GM19463 (cell line): ENCODE measurements at regions not wholly inside any gene's neighbourhood (a gene's known extent, or its start where the extent isn't known, plus 50 kb on each side); places are given as distances from the start of the nearest gene placed in this dataset.
A peak's percentile ranks its signal among the peaks of the same experiment; 100 is the strongest.

Experiments used
- ATAC-seq: cut with Tn5 transposase; IDR thresholded peaks from one replicate; pipeline ENCODE4 v1.9.1; 2021; ENCODE audit warnings: mild to moderate bottlenecking, moderate library complexity; ENCODE audit not compliant: unreplicated experiment

DNA sequence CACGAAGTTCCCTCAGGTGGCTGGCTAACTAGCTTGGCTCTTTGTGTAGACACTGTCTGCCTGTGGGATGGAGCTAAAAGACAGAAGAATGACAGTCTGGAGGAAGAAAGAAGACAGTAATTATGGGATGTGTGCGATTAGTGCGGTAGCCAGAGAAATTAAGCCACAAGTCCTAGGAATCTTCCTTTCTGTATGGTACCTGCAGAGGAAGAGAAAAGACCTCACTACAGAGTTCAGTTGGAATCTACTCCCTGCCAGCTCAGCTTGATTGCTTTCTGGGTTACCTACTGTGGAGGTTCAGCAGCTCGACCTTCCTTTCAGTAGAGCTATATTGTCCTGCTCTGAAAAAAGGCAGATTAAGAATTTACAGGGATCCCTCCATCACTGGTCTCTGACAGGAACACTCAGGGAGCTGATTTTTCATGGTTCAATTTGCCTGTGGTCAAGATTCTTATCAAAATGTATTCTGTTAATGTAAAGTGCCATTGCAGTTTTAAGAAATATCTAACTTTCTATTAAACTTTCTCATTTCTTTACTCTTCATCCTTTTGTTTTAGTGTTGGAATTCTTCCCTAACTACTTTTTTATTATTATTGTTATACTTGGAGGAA is 187.2 kb downstream of the CENPW start:
- no peak for ATAC-seq

DNA sequence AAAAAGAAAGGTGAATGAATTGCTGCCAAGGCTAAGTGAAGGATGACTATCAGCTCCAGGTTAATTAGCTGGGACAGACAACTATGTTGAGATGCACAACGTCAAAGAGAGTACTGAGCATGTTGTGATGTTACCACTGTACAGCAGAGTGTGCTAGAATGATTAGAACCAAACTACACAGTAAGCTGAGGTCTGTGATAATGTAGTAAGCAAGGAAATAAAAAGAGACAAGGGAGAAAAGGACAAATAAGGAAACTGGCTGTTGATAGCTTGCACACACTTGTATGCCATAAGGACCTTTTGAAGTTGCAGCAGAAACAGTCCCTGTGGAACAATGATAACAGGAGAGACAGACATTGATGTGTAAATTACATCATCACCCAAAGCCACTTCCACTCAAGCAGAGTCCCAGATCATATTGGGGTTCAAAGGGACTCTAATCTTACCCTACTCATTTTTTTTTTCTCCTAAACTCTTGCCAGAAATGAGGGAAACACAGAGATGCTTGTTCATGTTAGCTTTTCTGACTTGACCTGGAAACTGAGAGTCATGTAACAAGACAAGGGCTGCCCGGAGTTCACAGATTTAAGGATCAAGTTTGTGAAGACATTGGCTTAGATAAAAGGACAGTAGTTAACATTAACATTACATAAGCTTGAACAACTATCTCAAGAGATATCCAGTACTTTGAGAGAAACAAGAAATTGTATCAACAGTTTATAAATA is 189.9 kb downstream of the CENPW start:
- ATAC-seq, result no peak

DNA sequence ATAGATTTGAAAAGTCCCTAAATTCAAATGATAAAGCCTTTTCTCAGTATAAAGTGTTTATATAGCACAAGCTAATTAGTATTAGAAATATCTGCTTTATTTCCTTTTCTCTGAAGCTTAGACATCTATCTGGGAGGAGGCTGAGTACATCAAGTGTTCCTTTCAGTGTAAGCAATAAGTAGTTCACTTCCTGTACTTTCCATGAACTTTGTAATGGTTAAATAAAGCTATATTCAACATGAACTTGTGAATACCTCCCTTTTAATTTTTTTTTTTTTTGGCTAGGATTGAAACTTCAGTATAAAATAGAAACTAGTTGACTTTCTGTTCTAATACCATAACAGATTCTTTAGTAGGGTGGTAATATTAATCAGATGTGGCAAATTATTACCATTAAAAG is 190.9 kb downstream of the CENPW start:
- ATAC-seq, result no peak

DNA sequence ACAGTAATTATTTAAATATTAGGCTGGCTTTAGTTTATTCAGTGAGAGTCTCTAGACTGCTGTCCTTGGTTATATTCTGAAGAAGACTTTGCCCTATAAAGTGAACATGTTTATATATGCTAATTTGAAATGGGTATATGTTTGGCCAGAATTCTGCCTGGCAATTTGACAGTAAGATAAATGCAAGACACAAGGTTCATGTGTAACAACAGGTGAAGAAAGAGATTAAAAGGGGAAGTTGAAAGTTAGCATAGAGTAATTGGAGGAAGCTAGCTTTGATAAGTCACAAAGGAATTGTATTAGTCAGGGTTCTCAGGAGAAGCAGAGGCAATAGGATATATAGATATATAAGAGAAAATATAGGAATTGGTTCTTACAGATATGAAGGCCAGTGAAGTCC is 191.4 kb downstream of the CENPW start:
- peak; percentile 10 for ATAC-seq

DNA sequence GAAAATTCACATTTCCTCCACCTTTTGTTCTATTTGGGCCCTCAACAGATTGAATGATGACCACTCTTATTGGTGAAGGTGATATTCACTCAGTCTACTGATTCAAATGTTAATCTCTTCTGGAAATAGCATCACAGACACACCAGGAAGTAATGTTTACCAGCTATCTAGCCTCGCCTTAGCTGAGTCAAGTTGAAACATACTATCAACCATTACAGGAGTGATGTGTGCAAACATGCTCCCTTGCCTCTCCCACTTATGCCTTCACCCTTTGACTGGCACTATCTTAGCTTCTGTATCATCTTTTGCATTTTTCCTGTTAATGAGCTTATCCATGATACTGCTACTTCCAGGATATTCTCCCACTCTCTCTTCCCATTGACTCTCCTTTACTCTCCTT is 191.9 kb downstream of the CENPW start:
- ATAC-seq, result peak; percentile 87

DNA sequence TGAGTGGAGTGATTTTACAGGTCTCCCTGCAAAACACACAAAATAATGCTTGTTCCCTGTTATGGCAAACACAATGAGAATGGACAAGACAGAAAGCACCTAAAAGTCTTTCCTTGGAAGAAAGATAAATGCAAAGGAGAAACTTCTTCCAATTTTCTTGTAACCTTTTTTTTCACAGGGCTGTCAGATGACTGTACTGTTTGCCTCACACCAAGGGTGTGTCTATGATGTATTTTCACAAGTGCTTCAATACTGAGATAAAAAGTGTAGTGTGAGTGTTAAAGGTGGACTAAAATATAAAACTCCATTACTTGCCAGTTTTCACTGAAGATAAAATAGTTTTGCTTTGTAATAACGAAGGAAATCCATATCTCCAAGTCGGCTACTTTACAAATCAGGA is 194.5 kb downstream of the CENPW start:
- no peak for ATAC-seq

DNA sequence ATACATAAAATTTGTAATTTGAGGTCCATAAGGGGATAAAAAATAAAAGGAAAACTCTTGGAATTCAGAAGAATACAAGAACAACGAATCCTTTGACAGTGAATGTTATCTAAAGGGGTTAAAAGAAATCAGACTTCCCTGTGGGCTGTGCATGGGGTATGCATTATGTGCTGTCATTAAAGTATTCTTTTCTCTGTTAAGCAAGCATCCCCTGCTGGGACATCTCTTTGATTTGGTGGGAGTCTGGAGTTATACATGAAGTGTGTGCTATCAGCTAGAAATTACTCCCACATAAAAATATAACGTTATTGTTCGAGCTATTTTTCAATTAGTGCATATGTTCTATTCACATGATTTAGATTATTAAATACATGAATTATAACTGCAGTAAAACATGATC is 195.2 kb downstream of the CENPW start:
- ATAC-seq, result no peak

DNA sequence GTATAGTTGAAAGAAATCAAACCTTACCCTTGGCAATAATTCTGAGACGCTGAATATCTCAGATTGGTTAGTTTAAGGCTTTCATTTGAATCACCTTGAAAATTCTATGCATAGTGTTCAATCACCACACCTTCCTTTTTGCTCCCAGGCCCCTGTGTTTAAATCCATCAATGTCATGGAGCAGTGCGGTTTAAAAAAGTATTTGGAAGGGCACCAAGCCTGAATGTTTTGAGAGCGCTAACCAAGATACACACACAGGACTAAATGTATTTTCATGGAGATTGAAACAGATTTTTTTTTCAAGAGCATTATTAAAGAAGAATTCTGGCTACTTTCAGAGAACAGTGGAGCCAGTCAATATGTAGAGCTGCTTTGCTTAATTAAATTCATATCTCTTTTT is 195.7 kb downstream of the CENPW start:
- no peak for ATAC-seq

DNA sequence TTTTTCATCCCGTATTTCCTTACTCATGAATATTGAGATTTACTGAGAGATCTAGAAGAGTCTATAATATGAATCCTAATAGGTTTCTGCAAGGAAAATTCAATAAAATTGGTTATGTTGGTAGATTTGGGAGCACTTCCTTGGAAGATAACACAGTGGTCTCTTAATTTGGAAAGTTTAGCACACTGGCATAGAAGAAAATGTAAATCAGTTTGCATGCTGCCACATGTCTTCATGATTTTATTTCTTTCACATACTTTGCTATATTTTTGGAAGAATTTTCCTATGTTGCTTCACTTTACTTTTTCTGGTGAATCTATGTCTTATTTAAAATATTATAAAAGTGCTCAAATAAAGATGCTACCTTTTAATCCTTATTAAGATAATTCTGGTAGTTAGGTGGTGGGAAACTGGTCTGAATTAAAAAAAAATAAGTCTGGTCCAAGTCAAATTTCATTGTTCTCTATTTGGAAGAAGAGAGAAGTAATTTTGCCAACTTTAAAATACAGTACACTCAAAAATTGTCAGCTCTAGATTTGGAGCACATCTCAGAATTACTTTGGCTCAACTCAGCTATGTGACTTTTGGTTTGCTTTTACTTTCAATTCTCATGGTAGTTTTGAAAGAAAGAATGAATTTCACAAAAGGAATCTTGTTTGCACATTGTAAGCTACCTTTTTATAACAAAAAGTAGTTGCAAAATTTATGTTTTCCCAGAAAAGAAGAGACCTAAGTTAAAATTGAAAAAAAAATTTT is 197.3 kb downstream of the CENPW start:
- ATAC-seq, result no peak

DNA sequence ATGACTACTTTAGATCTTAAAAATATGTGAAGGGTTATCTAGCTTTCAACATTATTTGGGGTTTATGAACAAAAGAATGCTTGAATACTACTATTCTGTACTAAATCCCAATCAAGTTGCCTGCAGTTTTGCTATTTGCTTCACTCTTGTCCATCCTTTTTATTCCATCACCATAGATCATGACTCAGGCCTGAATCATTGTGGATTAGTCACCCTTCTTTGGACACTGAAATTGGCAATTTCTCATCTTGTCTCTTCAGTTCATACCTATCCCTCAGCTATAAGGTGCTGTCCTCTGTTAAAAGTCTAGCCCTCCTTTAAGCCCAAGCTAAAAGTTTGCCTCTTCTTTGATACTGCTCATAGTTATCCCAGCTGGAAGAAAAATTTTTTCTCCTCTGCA is 199.1 kb downstream of the CENPW start:
- no peak for ATAC-seq

DNA sequence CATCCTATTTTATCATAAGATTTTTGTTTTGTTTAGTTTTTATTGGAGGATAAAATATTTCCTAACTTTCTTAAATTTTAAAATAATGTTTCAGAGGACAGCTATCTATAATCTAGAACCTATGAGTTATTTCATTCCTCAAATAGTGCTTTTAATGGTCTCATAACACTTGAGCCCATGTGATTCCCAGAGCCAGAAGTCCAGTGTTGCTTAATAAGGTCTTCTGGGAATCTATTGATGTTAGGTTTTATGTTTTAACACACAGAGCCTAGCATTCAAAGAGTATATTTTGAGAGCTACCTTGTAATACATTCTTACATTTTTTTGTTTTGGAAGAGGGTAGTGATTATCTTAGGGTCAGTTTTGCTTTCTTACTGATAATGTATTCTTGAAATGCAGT is 200.2 kb downstream of the CENPW start:
- ATAC-seq, result no peak

DNA sequence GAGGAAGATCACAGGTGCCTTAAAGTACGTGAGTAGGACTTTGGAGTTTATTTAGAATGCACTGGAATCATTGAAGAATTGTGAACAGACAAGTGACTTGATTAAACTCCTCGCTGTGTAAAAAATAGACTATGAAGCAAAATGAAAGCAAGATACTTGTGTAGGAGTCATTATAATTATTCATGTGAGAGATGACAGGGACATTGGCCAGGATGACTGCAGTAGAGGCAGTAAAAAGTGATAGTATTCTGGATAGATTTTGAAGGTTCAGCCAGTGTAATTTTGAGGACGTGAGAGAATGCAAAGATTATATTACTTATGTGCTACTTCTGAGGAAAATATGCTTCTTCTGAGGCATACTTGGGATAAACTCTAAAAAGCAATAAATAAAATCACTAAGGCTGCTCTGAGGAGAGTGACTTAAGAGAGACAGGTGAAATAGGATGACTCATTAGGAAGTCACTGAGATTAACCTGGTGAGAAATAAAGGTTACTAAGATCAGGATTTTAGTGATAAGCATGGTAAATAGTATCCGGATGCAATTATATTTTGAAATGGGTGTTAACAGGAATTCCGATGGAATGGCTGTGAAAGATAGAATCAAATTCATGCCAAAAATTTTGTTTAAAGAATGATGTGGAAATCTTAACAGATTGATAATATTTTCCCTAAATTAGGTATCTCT is 202.0 kb downstream of the CENPW start:
- ATAC-seq, result no peak

DNA sequence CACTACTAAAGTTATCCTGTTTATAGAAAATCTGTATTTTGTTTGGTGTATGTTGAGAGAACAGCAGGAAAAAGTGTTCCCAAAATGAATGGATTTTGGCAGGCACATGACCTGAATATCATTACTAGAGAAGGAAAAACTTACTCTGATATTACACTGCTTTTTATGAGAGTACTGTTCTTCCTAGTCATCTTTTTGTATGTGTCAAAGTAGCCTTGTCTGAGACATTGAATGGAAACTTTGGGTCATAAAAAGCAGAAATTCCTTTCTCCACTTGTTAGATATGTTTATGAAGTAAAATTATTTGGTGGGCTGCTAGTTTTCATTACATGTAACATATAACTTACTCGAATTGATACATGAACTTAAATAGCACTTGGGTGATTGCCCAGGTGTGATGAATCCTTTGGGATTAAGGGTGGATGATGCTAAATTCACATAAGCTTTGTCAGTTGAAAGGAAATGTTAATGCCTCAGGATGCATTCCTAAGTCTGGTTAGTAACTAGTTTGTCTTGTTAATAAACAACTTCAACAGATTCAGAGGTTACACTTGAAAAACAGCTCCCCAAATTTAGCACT is 206.7 kb downstream of the CENPW start:
- no peak for ATAC-seq

DNA sequence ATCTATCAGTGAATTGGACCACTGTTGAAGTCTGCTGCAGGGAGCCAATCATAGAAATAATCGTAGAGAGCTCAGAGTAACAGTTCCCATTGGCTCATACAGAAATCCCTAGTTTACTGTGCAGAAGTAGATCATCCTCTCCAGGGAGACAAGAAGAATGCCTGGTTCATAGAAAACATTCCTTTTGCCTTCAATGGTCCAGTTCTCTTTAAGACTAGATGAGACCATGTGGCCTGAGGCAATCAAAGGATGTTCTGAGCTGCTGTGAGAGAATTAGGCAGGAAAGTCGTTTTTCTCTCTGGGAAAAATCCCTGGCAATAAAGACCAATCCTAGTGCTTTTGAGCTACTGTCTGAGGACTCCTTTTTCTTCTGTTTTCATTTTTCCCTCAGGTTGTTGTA is 208.4 kb downstream of the CENPW start:
- no peak for ATAC-seq

DNA sequence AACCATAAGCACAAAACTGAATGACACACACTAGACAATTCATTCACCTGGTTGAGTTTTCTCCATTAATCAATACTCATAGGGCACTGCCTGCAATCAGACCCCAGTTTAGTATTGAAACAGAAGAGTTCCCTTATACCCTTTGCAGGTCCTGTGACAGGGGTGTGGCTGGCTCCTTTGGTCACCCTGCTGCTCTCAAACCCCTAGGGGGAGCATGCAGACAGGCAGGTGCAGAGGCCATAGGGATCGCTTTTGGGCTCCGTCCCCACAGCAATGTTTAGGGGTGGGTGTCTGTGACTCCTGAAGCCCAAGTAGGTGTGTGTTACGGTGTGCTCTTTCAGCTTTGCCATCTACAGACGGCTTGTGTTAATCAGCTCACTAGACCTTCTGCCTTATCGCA is 210.4 kb downstream of the CENPW start:
- no peak for ATAC-seq

DNA sequence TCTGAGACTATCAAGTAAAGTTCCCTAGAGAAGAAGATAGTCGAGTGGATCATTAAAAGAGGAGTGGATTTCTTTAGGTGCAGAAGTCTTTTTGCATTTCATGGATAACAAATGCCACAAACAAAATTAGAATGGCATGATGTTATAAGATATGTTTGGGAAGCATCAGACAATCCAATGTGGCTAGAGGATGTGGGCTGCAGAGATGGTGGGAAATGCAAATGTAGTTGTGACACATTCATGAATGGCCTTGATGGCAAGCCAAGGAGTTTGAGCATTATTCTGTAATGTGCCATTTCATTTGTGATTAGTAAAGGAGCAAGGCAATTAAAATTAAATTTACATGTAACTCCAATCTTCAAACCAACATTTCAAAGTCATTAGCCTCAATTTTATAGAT is 211.9 kb downstream of the CENPW start:
- no peak for ATAC-seq

DNA sequence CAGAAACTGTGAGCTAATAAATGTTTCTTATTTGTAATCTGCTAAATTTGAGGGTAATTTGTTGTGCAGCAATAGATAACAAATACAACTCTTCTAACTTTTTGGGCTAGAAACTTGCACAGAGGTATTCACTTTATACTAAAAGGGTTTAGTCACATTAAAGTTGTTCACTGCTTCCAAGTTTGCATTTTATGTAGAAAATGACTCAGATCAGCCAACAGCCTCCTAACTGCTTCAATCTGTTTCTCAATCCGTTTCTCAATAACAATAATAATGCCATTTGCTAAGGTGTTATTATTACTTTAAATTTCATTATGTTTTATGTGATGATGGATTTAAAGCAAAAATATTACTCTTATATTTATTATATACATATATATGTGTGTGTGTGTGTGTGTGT is 213.9 kb downstream of the CENPW start:
- no peak for ATAC-seq

DNA sequence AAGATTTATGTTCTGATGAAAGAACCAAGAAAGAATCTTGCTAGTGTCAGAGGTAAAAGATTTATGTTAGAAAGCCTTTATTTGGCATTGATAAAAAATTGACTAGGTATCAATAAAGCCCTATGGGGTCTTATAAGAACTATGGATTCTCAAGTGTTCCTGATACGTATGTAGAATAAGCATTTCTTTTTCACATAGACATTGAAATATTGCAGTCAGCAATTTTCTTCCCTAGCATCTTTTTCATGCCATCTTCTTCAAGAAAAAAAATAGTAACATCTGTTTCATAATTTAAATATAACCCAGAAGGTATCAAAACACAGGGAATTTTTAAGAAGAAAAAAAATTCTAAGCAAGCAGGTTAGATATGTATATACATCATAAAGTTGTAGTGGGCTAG is 230.6 kb downstream of the CENPW start:
- ATAC-seq, result no peak

DNA sequence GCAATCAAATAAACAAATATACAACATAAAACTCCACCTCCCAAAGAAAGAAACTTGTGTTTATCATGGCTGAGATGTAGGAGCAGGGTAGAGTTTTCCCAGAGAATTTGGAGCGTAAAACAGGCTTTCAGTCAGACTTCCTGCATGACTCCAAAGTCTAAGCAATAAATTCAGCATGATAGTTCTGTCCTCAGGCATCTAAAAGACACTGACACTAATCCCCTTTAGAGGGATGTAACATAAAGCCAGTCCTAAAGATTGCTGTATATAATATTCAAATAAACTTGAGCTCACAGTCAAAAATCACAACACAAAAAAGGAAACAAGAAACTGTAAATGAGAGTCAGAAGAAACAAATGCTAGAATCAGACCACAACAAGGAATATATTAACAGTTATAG is 234.4 kb downstream of the CENPW start:
- no peak for ATAC-seq

DNA sequence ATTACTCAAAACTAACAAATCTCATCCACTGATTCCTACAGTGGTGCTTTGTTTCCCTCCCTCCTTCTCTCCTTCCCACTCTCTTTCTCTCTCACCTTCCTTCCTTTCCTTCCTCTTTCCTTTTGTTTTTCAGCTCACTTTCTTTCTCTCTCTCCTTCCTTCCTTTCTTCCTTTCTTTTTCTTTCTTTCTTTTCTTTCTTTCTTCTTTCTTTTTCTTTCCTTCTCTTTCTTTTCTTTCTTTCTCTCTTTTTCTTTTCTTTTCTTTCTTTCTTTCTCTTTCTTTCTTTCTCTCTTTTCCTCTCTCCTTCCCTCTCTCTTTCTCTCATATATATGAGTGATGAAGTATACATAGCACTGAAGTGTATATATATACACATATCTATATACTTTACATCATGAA is 241.4 kb downstream of the CENPW start:
- ATAC-seq, result no peak

DNA sequence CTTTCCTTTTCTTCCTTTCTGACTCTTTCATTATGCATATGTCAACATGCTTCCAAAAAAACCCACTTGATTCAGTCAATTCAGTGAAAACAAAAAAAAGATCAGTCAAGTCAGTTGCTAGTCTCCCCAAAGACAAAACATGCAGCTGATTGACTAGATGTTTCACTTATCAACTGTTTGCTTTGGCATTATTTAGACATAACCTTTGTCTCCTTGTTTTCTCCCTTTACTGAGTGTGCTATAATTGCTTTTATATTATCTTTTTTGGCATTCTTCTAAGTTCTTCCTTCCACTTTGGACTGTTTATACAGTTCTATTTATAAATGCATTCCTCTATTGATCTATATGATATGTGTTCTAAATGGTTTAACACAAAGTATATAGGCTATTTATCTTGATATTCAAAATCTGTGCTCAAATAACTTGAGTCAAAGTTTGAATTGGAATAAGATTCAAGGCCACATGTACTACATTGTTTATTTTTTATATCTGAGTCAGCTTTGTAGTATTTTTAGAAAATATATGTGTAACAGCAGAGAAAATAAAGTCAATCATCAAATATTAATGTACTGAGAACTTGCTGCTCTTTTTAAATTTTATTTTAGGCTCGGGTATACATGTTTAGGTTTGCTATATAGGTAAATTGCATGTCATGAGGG is 260.5 kb downstream of the CENPW start:
- ATAC-seq, result no peak
